HCT116 (cell line): ENCODE measurements at regions not wholly inside any gene's neighbourhood (a gene's known extent, or its start where the extent isn't known, plus 50 kb on each side); places are given as distances from the start of the nearest gene placed in this dataset.

ENCODE experiments used
- ATF3 ChIP-seq: IDR thresholded peaks from 2 replicates; pipeline ENCODE4 v1.6.1; 2012
- CEBPB ChIP-seq: IDR thresholded peaks from 2 replicates; pipeline ENCODE4 v1.6.1; 2012; ENCODE audit warnings: low read depth
- CTCF ChIP-seq, 3 experiments: fragments of 200-600 bp in 1 of 3; sonication (generic) in 1 of 3; IDR thresholded peaks in 2 of 3; conservative IDR thresholded peaks in 1 of 3; 2 replicates each; pipeline ENCODE4 v1.5.1; 2012 to 2017; ENCODE audit warnings: low read depth in 2 of 3, low read length in 2 of 3, antibody characterized with exemption in 1 of 3, borderline replicate concordance in 1 of 3, control low read depth in 1 of 3, mild to moderate bottlenecking in 1 of 3, mixed read lengths in 1 of 3, mixed run types in 1 of 3, moderate library complexity in 1 of 3; ENCODE audit not compliant: insufficient read depth in 1 of 3
- EGR1 ChIP-seq: IDR thresholded peaks from 2 replicates; pipeline ENCODE4 v1.6.1; 2012; ENCODE audit warnings: low read depth
- EZH2phosphoT487 ChIP-seq: fragments of 200-600 bp; IDR thresholded peaks from 2 replicates; pipeline ENCODE4 v1.6.1; 2018; ENCODE audit warnings: antibody characterized with exemption, borderline replicate concordance
- POLR2A ChIP-seq: IDR thresholded peaks from 2 replicates; pipeline ENCODE4 v1.7.0; 2011; ENCODE audit warnings: borderline replicate concordance; ENCODE audit not compliant: insufficient read depth, insufficient read length; ENCODE audit errors: extremely low read depth
- POLR2AphosphoS5 ChIP-seq: IDR thresholded peaks from 2 replicates; pipeline ENCODE4 v1.6.1; 2011; ENCODE audit warnings: mild to moderate bottlenecking, low read depth, low read length, moderate library complexity
- SP1 ChIP-seq: IDR thresholded peaks from 2 replicates; pipeline ENCODE4 v1.6.1; 2012; ENCODE audit warnings: low read depth
- SRF ChIP-seq: IDR thresholded peaks from 2 replicates; pipeline ENCODE4 v1.6.1; 2012; ENCODE audit warnings: low read depth
- ZBTB33 ChIP-seq: IDR thresholded peaks from 2 replicates; pipeline ENCODE4 v1.6.1; 2011; ENCODE audit warnings: mild to moderate bottlenecking, low read length, moderate library complexity; ENCODE audit not compliant: insufficient replicate concordance; ENCODE audit errors: extremely low read depth

- TF ChIP-seq POLR2AphosphoS5, result no peak
- no peak for TF ChIP-seq CTCF (IDR thresholded peaks at IDR 0.05 in 2 of 3, conservative IDR thresholded peaks at IDR 0.05 in 1 of 3; ENCODE audit: borderline replicate concordance in 1 of 3, insufficient read depth in 1 of 3, low read depth in 2 of 3, low read length in 2 of 3)
- no peak for TF ChIP-seq SP1
- TF ChIP-seq EGR1, result no peak
- no peak for TF ChIP-seq CEBPB
- no peak for TF ChIP-seq SRF
- TF ChIP-seq ATF3, result no peak
- TF ChIP-seq POLR2A, result no peak
- TF ChIP-seq ZBTB33, result no peak
- TF ChIP-seq EZH2phosphoT487, result no peak
Measured at GRCh38 chr2:19607931-19608771, 249.7 kb upstream of the OSR1 start.
